Effector CD8-positive, alpha-beta T cell (primary cell): ENCODE measurements at regions not wholly inside any gene's neighbourhood (a gene's known extent, or its start where the extent isn't known, plus 50 kb on each side); places are given as distances from the start of the nearest gene placed in this dataset.

Source experiments
- DNase-seq: peaks from one replicate; lab custom pipeline; 2025; lab: John Stamatoyannopoulos, UW

- no peak for DNase-seq
Observed at GRCh38 chr7:72524037-72524436, 111.9 kb upstream of the CALN1 start.

- no peak for DNase-seq
Observed at GRCh38 chr7:72504061-72504706, 92.0 kb upstream of the CALN1 start.

- DNase-seq = no peak
Observed at GRCh38 chr7:72503644-72504043, 91.5 kb upstream of the CALN1 start.

GRCh38 chr7:72494807-72495206, 82.7 kb upstream of the CALN1 start:
- DNase-seq = no peak

GRCh38 chr7:72493850-72494661, 81.9 kb upstream of the CALN1 start:
- DNase-seq = peak; percentile 16

GRCh38 chr7:72492461-72493065, 80.4 kb upstream of the CALN1 start:
- no peak for DNase-seq

- no peak for DNase-seq
Observed at GRCh38 chr7:72490301-72490700, 78.2 kb upstream of the CALN1 start.

GRCh38 chr7:72481934-72482333, 69.8 kb upstream of the CALN1 start:
- DNase-seq = no peak

- DNase-seq = no peak
Observed at GRCh38 chr7:72476608-72477305, 64.6 kb upstream of the CALN1 start.

- DNase-seq = no peak
Observed at GRCh38 chr7:72467237-72467636, 55.1 kb upstream of the CALN1 start.

- DNase-seq = no peak
Observed at GRCh38 chr7:72466797-72467196, 54.7 kb upstream of the CALN1 start.

- no peak for DNase-seq
Observed at GRCh38 chr7:72465521-72465920, 53.4 kb upstream of the CALN1 start.

GRCh38 chr7:72462311-72462710, 50.2 kb upstream of the CALN1 start:
- DNase-seq = no peak
